Heart left ventricle (tissue), 13 donors: ENCODE measurements at regions not wholly inside any gene's neighbourhood (a gene's known extent, or its start where the extent isn't known, plus 50 kb on each side); places are given as distances from the start of the nearest gene placed in this dataset.

ENCODE experiments used
- POLR2A ChIP-seq, 2 donors: fragments of 450-650 bp; IDR thresholded peaks; one replicate each; pipeline ENCODE4 v1.6.1; 2017; ENCODE audit warnings: antibody characterized with exemption in 2 of 2, mild to moderate bottlenecking in 2 of 2, moderate library complexity in 2 of 2
- TF ChIP-seq, protein P1 (sequence below), 12 donors: fragments of 200-600 bp; sonication (generic) in 4 of 12; IDR thresholded peaks; one replicate each; pipeline versions ENCODE4 v1.5.0 to v1.8.0; 2018 to 2022; ENCODE audit warnings: antibody characterized with exemption in 12 of 12, mild to moderate bottlenecking in 5 of 12
- donor health status: ischemic (EF 13 %, LVEDD 7.1; RV severe dilation, severe dysfunction).
- donor health status: DM: no; HTN: yes; CAD: no.
- donor health status: DM: no; HTN: no; CAD: no.
- donor health status: ischemic (EF 25% LVEDD 6.9; RV normal size, moderate dysfunction).
- donor health status: ischemic (EF 25% LVEDD 5.7; RV mildly dilated, moderate dysfunction).
- donor health status: ischemic (EF 35%, LVEDD 5.7; RV mildly dilated, moderate dysfunction).
- donor health status: nonischemic (EF 11% LVEDD 7.7; RV severe dilation, severe dysfunction).
- donor health status: DM: yes; HTN: yes; CAD: no.
- donor health status: PGD.
- donor health status: ischemic (EF 29% LVEDD 5.4; RV normal size, mild dysfunction).
- donor health status: nonischemic (EF 23%, LVEDD 6.1; RV moderate dilation, normal function).

GRCh38 chr20:52242237-52243230 lies 51.0 kb upstream of the ZFP64 start:
- TF ChIP-seq, protein P1, sequence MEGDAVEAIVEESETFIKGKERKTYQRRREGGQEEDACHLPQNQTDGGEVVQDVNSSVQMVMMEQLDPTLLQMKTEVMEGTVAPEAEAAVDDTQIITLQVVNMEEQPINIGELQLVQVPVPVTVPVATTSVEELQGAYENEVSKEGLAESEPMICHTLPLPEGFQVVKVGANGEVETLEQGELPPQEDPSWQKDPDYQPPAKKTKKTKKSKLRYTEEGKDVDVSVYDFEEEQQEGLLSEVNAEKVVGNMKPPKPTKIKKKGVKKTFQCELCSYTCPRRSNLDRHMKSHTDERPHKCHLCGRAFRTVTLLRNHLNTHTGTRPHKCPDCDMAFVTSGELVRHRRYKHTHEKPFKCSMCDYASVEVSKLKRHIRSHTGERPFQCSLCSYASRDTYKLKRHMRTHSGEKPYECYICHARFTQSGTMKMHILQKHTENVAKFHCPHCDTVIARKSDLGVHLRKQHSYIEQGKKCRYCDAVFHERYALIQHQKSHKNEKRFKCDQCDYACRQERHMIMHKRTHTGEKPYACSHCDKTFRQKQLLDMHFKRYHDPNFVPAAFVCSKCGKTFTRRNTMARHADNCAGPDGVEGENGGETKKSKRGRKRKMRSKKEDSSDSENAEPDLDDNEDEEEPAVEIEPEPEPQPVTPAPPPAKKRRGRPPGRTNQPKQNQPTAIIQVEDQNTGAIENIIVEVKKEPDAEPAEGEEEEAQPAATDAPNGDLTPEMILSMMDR (IDR thresholded peaks at IDR 0.05) = peak; percentile 42 to 88 (median 68)
- TF ChIP-seq POLR2A (IDR thresholded peaks at IDR 0.05) = no peak
